HG03432 (cell line): ENCODE measurements at regions not wholly inside any gene's neighbourhood (a gene's known extent, or its start where the extent isn't known, plus 50 kb on each side); places are given as distances from the start of the nearest gene placed in this dataset.

Experiments
- ATAC-seq: cut with Tn5 transposase; IDR thresholded peaks from one replicate; pipeline ENCODE4 v1.9.1; 2021; ENCODE audit warnings: mild to moderate bottlenecking, moderate library complexity; ENCODE audit not compliant: unreplicated experiment

DNA sequence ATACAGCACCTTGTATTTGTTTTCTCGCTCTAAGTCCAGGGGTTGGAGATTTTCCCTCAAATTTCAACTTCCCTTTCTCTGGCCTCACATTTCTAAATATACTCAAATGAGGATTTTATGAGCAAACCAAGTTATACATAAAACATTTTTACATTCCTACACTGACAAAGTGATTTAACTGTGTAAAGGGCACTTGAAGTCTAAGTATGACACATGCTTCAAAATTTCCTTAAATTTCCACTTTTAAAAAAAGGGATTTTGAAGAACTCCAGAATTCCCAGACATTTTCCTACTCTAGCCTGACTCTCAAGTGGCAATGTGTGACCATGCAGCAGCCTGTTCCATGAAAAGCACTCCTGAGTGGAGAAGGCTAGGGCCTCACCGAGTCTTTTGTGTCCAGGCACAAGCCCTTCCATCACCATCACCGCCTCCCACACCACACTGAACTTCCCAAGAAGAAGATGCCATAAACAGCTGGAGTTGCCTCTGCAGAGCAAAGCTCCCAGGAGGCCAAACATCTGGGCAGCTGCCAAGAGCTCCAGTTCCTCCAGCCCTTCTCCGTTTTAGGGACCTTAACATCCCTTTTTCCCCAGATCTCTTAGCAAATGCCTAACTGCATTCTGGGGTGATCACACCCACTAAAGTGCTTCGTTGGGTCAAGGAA lies 68.9 kb downstream of the NCR2 start:
- ATAC-seq = no peak

- no peak for ATAC-seq
Observed at GRCh38 chr6:41405941-41406727, 70.7 kb downstream of the NCR2 start.

GRCh38 chr6:41406728-41407489 lies 71.5 kb downstream of the NCR2 start:
- no peak for ATAC-seq

GRCh38 chr6:41408576-41408975 lies 73.2 kb downstream of the NCR2 start:
- ATAC-seq = no peak

- ATAC-seq = no peak
Observed at GRCh38 chr6:41408982-41409381, 73.6 kb downstream of the NCR2 start.

DNA sequence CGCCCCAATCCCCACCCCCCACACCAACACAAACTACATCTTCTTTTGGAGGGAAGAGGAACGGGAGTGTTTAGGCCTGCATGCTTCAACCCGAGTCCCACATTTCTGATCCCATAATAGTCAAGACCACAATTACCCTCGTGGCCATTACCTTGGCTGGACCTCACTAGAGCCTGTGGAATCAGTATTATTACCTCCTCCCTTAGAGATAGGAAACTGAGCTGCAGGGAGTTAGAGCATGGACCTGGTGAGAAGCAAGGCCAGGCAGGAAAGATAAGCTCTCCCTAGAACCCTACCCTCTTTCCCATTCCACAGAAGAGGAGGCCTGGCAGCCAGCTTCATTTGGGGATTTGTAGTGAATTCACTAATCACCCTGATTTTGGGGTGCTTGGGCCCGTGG lies 74.1 kb downstream of the NCR2 start:
- ATAC-seq = no peak

DNA sequence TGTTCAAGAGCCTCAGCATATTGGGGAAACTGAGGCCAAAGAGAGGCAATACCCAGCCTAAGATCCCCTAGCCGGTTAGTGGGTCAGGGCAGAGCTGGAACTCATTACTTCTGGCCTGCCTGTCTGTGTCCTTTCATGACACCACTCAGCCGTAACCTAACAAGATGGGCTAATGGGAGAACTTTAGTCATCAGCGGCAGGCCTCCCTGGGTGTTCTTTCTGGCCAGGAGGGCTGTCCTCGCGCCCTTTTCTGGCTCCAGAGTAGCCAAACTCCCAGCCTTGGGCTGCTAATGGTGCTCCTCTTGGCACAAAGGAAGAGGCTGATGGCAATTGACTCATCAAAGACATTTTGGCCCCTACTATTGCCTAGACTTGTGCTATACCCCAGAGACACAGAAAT lies 76.6 kb downstream of the NCR2 start:
- no peak for ATAC-seq

DNA sequence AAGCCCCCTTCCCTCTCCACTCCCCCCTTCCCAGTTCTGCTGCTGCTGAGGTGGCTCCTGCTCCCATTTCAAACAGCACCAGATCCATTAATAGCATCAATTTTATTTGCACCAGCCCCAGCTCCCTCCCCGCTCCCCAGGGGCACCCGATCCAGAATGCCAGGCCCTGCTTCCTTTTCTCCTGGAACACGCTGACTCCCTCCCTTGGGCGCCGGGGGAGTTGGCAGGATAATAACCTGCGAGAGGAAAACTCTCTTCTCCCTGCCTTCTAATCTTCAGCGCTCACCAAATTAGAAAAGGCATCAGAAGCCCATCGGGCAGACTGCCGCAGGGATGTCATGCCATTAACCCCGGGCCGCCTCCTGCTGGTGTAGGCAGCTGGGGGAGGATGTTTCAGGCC lies 77.8 kb downstream of the NCR2 start:
- no peak for ATAC-seq

DNA sequence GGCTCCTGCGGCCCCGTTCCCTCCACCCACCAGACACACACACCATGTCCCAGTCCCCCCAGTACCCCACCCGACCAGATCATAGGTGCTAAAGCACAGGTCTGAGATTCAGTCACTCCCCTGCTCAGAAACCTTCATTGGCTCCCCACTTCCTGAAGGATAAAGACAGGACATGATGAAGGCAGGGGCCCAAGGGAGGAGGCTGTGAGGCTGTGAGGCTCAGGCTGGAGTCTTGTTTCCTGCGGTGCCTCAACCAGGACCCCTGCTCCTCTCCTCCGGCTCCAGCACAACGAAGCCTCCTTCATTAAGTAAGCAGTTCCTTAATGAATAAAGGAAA lies 81.1 kb downstream of the NCR2 start:
- no peak for ATAC-seq

- ATAC-seq = no peak
Observed at GRCh38 chr6:41418741-41419140, 83.3 kb downstream of the NCR2 start.

DNA sequence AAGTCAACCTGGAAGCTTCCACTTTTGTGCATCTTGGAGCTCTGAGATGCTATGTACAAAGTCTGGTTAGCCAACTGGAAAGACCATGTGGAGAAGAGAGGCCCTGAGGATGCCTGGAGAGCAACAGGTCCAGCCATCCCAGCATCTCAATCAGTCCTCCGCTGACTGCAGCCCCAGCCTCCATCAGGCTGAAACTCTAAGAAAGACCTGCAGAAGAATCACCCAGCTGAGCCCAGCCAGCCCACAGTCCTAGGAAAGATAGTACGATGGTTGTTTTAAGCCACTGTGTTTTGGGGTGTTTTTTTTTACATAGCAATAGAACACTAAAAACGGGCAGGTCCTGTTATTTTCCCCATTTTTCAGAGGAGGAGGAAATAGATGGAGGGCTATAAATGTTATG lies 84.0 kb downstream of the NCR2 start:
- no peak for ATAC-seq

DNA sequence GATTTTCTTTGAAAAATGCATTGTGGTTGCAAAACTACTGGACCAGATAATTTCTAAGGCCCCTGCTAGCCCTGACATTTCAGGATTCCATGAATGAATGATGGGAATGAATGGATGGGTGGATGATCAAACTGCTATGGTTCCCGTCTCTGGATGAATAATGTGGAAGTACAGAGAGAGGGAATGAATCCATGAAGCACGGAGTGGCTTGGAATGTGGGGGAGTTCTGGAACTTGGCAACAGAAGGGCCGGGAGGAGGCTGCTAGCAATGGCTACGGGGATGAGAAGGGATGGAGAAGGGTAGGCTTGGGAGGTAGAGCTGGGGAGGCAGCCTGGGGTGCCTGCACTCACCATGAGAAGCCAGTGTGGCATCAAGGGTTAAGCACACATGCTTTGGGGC lies 84.8 kb downstream of the NCR2 start:
- no peak for ATAC-seq

- ATAC-seq = no peak
Observed at GRCh38 chr6:41422161-41422560, 86.8 kb downstream of the NCR2 start.

- ATAC-seq = no peak
Observed at GRCh38 chr6:41423002-41423401, 87.6 kb downstream of the NCR2 start.

DNA sequence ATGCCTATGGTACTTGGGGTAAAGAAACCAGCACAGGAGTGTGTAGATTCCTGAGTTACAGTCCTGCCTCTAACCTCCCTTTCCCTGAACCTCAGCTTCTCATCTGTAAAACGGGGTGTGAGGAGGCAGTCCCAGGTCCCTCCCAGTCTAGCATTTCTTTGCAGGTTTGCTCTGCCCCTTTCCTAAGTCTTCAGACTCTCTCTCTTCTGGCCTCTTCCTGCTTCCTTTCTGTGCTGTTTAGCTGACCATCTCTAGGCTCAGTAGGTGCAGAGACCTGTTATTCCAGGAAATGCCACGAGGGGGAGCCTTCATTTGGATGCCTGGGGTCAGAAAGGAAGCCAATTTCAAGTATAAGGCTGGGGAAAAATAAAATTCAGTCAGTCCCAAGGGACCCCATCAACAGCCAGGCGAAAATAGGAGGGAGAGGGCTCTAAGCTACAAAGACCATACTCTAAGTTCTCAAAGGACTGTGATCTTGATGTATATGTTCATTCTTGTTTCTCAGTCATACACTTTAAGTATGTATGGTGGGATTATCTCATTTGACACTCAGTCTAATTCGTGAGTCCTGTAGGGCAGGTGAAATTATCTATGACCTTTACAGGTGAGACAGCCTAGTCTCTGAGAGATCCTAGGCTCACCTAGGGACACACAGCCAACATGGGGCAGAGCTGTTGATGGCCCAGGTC lies 89.1 kb downstream of the NCR2 start:
- no peak for ATAC-seq

DNA sequence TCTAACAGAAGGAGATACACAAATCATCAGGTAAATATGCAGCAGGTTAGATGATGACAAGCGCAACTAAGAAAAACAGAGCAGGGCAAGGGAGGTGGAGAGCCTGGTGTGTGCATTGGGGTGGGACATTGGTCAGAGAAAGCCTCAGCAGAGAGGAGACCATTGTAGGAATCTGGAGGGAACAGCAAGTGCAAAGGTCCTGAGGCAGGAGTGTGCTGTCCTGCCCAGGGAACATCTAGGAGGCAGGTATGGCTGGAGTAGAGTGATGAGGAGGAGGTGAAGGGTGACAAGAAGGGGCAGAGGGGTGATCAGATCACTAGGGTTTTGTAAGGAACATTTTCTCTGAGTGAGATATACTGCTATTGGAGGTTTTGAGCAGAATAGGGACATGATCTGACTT lies 90.1 kb downstream of the NCR2 start:
- no peak for ATAC-seq

GRCh38 chr6:41426438-41426851 lies 91.0 kb downstream of the NCR2 start:
- ATAC-seq = no peak

DNA sequence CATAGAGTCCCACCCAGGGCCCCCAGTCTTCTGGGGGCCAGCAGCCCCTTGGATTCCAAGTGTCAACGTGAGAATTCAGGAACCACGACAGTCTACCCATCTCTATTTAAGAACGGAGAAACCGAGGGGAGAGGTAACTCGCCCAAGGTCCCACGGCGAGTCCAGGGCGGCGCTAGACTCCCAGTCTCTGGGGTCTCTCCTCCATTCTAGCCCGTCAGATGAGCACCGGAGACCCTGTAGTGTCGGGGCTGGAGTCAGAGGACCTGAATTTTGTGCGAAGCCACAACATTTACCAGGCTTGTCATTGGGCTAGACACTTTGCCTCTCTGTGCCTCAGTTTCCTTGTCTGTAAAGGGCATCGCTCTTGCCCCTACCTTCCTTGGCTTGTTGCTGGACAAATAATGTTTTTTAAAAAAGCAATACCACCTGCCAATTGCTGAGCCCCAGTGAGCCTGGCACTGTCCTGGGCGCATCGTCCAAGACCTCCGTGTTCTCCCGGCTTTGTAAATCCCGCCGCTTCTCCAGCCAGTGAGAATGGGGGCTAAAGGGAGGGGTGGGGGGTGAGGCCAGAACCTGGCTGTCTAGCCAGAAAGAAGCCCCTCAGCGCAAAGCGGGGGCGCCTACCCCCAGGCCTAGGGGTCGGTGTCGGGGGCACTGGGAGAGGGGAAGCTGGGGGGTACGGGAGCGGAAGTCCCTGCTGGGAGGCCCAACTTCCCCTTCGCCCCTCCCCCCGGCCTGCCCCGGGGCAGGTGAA lies 91.7 kb downstream of the NCR2 start:
- no peak for ATAC-seq

DNA sequence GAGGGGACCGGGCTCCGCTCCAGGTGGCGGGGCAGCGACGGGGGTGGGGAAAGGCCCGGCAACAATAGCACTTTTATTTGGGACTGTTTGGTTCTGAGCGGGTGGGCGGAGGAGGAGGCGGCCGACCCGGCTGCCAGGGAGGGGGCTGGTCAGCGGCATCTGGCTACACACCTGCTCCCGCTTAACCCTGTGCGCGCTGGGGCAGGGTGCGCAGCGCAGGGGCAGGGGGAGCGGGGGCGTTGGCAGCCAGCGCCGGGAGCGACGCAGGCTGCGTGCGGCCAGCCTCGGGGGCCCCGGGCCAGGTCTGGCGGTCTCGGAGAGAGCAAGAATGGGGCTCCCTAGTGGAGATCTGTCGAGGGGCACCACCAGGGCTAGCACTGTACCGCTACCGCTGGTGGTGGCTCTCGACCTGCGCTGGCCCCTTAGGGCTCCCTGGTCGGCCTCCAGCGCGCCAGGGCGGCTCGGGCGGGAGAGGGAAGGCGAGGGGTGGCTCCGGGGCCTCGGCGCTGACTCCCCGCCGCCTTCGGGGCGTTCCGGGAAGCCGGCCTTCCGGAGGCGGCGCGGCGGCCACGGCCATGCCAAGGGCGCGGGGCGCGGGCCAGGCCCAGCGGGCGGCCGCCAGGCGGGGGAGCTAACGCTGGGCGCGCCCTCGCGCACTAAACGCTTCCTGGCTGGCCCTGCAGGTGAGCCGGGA lies 92.4 kb downstream of the NCR2 start:
- no peak for ATAC-seq

DNA sequence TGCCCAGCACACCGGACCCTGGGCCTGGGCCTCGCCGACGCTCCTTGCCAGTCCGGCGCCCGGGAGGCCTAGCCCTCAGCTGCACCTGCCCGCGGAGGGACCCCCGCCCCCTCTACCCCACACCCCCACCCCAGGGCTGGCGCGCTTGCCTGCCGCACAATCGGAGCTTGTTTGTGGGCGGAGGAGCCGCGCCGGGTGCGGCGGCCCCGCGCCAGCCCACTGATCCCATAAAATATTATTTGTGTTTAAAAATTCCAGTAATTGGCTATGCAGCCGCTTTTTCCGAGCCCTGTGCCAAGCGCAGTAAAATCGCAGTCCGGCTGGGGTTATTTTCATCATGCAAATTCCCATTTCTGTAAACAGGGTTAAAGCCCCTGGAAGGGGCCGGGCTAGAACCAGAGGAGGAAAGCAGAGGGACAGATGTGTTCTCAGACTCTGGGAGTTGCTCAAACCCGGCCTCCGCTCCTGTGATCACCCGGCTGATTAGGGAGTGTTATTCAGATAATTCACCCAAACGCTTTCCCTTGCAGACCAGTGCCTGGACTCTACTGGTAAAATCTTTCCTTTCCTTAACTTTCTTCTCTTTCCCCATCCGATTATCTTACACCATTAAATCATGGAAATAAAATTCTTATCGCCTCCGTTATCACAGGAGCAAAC lies 93.1 kb downstream of the NCR2 start:
- ATAC-seq = no peak
